ENCODE measurements at regions not wholly inside any gene's neighbourhood (a gene's known extent, or its start where the extent isn't known, plus 50 kb on each side); places are given as distances from the start of the nearest gene placed in this dataset.

- TF ChIP-seq POLR2A (IDR thresholded peaks at IDR 0.05) (no peak), POLR2AphosphoS5 (IDR thresholded peaks at IDR 0.05) (no peak)
- TF ChIP-seq, protein P1, sequence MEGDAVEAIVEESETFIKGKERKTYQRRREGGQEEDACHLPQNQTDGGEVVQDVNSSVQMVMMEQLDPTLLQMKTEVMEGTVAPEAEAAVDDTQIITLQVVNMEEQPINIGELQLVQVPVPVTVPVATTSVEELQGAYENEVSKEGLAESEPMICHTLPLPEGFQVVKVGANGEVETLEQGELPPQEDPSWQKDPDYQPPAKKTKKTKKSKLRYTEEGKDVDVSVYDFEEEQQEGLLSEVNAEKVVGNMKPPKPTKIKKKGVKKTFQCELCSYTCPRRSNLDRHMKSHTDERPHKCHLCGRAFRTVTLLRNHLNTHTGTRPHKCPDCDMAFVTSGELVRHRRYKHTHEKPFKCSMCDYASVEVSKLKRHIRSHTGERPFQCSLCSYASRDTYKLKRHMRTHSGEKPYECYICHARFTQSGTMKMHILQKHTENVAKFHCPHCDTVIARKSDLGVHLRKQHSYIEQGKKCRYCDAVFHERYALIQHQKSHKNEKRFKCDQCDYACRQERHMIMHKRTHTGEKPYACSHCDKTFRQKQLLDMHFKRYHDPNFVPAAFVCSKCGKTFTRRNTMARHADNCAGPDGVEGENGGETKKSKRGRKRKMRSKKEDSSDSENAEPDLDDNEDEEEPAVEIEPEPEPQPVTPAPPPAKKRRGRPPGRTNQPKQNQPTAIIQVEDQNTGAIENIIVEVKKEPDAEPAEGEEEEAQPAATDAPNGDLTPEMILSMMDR (IDR thresholded peaks at IDR 0.05): no peak
These were observed 98.1 kb downstream of the TM2D1 start for GRCh38 chr1:61626816-61627215.

Measured in upper lobe of left lung (tissue), 4 donors.